Fibroblast of lung (primary cell): ENCODE measurements at regions not wholly inside any gene's neighbourhood (a gene's known extent, or its start where the extent isn't known, plus 50 kb on each side); places are given as distances from the start of the nearest gene placed in this dataset.

ENCODE experiments used
- DNase-seq, 2 donors: peaks; one replicate each; pipeline versions ENCODE4 v3.0.0 to v3.0.0-alpha.2; 2010; ENCODE audit warnings: low read depth in 2 of 2
- H2AFZ ChIP-seq: 2 replicates; pipeline ENCODE4 v1.5.1; 2012; ENCODE audit warnings: low read length, control low read depth, inconsistent platforms
- H3K27ac ChIP-seq: 2 replicates; pipeline ENCODE4 v1.5.1; 2011; ENCODE audit warnings: low read length, control low read depth; ENCODE audit not compliant: insufficient read depth
- H3K27me3 ChIP-seq: 2 replicates; pipeline ENCODE4 v1.5.1; 2011; ENCODE audit warnings: mild to moderate bottlenecking, low read length; ENCODE audit not compliant: control insufficient read depth, insufficient read depth
- H3K36me3 ChIP-seq: 2 replicates; pipeline ENCODE4 v1.5.1; 2011; ENCODE audit warnings: low read length; ENCODE audit not compliant: control insufficient read depth, insufficient read depth
- H3K4me1 ChIP-seq: 2 replicates; pipeline ENCODE4 v1.5.1; 2011; ENCODE audit warnings: low read length; ENCODE audit not compliant: control insufficient read depth, insufficient read depth; ENCODE audit errors: extremely low read depth
- H3K4me2 ChIP-seq: 2 replicates; pipeline ENCODE4 v1.5.1; 2011; ENCODE audit warnings: low read length, control low read depth; ENCODE audit not compliant: insufficient read depth; ENCODE audit errors: extremely low read depth
- H3K4me3 ChIP-seq, 4 experiments: fragments of 200-600 bp in 1 of 4; sonication (generic) in 1 of 4; replicated peaks in 1 of 4; 2 replicates each; pipeline ENCODE4 v1.5.1; 2011 to 2016; ENCODE audit warnings: low read length in 4 of 4, low read depth in 3 of 4, mild to moderate bottlenecking in 3 of 4, control low read depth in 2 of 4, inconsistent platforms in 1 of 4, mixed read lengths in 1 of 4; ENCODE audit not compliant: insufficient read depth in 1 of 4; ENCODE audit errors: control extremely low read depth in 1 of 4
- H3K79me2 ChIP-seq: 2 replicates; pipeline ENCODE4 v1.5.1; 2012; ENCODE audit warnings: mild to moderate bottlenecking, low read length, inconsistent platforms; ENCODE audit not compliant: control insufficient read depth, insufficient read depth
- H3K9ac ChIP-seq: 2 replicates; pipeline ENCODE4 v1.5.1; 2011; ENCODE audit warnings: mild to moderate bottlenecking, low read length, control low read depth; ENCODE audit not compliant: insufficient read depth
- H3K9me3 ChIP-seq: 2 replicates; pipeline ENCODE4 v1.5.1; 2012; ENCODE audit warnings: low read depth, low read length; ENCODE audit not compliant: control insufficient read depth, insufficient read depth
- H4K20me1 ChIP-seq: 2 replicates; pipeline ENCODE4 v1.5.1; 2011; ENCODE audit warnings: low read length; ENCODE audit not compliant: control insufficient read depth, insufficient read depth; ENCODE audit errors: extremely low read depth
- CTCF ChIP-seq, 2 donors: IDR thresholded peaks in 1 of 2; conservative IDR thresholded peaks in 1 of 2; 1 replicate in 1 of 2; 2 replicates in 1 of 2; pipeline ENCODE4 v1.5.1; 2011 to 2012; ENCODE audit warnings: low read length in 2 of 2, control low read depth in 1 of 2, inconsistent platforms in 1 of 2, low read depth in 1 of 2, mild to moderate bottlenecking in 1 of 2
- EZH2 ChIP-seq: IDR thresholded peaks from 2 replicates; pipeline ENCODE4 v1.5.1; 2012; ENCODE audit warnings: low read length, control low read depth, mild to moderate bottlenecking; ENCODE audit errors: missing control alignments

- no peak for TF ChIP-seq CTCF (conservative IDR thresholded peaks at IDR 0.05 in 1 of 2, IDR thresholded peaks at IDR 0.05 in 1 of 2; ENCODE audit: low read depth in 1 of 2, low read length in 2 of 2)
- TF ChIP-seq EZH2 = no peak
- Histone ChIP-seq H3K27ac (no peak overlapping the region), H3K79me2 (no peaks in the 10 kb centered on the region), H3K4me1 (no peaks in the 10 kb centered on the region), H3K27me3 (no peaks in the 10 kb centered on the region), H4K20me1 (no peaks in the 10 kb centered on the region), H3K9me3 (no peaks in the 10 kb centered on the region), H2AFZ (no peak overlapping the region), H3K4me2 (no peak overlapping the region), H3K4me3 (no peak overlapping the region), H3K9ac (no peak overlapping the region), H3K36me3 (no peaks in the 10 kb centered on the region)
- DNase-seq = no peak
These were observed 119.5 kb upstream of the NCAM1 start for GRCh38 chr11:112841729-112842128.

GRCh38 chr11:112842151-112842550, 119.1 kb upstream of the NCAM1 start:
- no peak overlapping the region for H3K4me2 ChIP-seq
- H2AFZ ChIP-seq = no peak overlapping the region
- no peak overlapping the region for H3K27ac ChIP-seq
- H3K9me3 ChIP-seq = no peaks in the 10 kb centered on the region
- no peaks in the 10 kb centered on the region for H3K79me2 ChIP-seq
- no peak for DNase-seq
- H3K36me3 ChIP-seq = no peaks in the 10 kb centered on the region
- no peak for TF ChIP-seq EZH2
- TF ChIP-seq CTCF (conservative IDR thresholded peaks at IDR 0.05 in 1 of 2, IDR thresholded peaks at IDR 0.05 in 1 of 2; ENCODE audit: low read depth in 1 of 2, low read length in 2 of 2) = no peak
- H3K4me3 ChIP-seq = no peak overlapping the region
- H3K27me3 ChIP-seq = no peaks in the 10 kb centered on the region
- no peaks in the 10 kb centered on the region for H4K20me1 ChIP-seq
- H3K9ac ChIP-seq = no peak overlapping the region
- H3K4me1 ChIP-seq = no peaks in the 10 kb centered on the region

GRCh38 chr11:112844517-112844916, 116.7 kb upstream of the NCAM1 start:
- no peak overlapping the region for H3K27ac ChIP-seq
- DNase-seq = peak in 1 of 2 donors; percentile 4

More at GRCh38 chr11:112844517-112844916, 116.7 kb upstream of the NCAM1 start:
- Histone ChIP-seq H3K9ac (no peak overlapping the region), H3K79me2 (no peaks in the 10 kb centered on the region), H3K4me2 (no peak overlapping the region), H3K36me3 (no peaks in the 10 kb centered on the region), H3K4me1 (no peaks in the 10 kb centered on the region), H4K20me1 (no peaks in the 10 kb centered on the region), H3K9me3 (no peaks in the 10 kb centered on the region), H3K4me3 (no peak overlapping the region), H2AFZ (no peak overlapping the region), H3K27me3 (no peaks in the 10 kb centered on the region)
- TF ChIP-seq CTCF (conservative IDR thresholded peaks at IDR 0.05 in 1 of 2, IDR thresholded peaks at IDR 0.05 in 1 of 2; ENCODE audit: low read depth in 1 of 2, low read length in 2 of 2) (no peak), EZH2 (no peak)
